DMS53 (cell line): ENCODE measurements at regions not wholly inside any gene's neighbourhood (a gene's known extent, or its start where the extent isn't known, plus 50 kb on each side); places are given as distances from the start of the nearest gene placed in this dataset.
A peak's percentile ranks its signal among the peaks of the same experiment; 100 is the strongest.

Experiments used
- DNase-seq: peaks from one replicate; lab custom pipeline; 2025; lab: John Stamatoyannopoulos, UW

DNA sequence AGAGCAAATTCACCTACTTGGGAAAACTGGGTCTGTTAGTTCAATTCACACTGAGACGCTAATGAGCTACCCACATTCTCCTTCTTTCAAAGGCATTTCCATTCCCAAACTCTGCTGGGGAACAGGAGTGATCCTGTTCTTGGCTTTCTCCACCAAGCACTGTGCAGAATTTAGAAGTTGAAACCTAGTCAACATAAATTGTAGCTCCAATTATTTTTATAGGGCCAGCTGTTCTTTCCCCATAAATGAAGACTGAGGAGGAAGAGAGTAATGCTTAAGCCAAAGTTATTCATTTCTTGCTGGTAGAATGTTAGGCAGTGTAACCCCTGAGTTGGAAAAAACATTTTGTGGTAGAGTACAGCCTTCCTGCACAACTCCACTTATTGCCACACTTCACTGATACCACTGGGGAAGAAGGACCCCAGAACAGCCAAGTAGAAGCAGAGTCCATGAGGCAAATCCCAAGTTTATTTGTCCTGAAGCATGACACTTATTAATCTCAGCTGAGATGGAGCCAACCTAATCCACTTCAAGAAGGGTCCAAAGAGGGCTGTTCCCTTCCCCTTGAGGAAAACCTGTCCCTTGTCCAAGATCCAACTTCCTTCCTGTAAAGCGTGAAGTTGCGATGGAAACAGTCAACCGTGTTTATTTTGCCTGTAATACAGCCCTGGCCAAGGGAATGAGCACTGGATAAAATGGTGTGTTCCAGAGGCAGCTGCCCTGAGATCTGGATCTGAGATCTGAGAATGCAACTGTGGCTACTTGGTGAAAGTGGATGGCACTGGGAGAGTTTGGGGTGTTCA, 151.8 kb downstream of the TBX5 start:
- DNase-seq: no peak

GRCh38 chr12:114248527-114248926, 157.4 kb downstream of the TBX5 start:
- DNase-seq: no peak

DNA sequence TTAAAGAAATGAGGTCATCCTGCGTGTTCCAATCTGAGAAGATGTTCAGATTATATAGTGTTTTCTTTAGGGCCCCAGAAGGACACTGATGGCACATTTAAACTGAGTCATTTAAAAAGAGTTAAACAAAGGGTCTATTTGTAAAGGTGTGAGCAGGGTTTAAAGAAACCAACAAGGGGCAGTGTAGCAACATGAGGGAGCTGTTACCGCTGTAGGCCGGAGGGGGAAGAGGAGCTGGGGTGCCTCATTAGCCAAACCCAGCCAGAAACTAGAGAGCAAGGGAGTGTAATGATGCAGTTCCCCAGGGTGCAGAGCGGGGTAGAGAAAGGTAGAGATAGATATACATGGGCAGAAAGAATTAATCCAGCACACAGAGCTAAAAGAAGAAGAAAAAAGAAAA, 160.4 kb downstream of the TBX5 start:
- DNase-seq: no peak

DNA sequence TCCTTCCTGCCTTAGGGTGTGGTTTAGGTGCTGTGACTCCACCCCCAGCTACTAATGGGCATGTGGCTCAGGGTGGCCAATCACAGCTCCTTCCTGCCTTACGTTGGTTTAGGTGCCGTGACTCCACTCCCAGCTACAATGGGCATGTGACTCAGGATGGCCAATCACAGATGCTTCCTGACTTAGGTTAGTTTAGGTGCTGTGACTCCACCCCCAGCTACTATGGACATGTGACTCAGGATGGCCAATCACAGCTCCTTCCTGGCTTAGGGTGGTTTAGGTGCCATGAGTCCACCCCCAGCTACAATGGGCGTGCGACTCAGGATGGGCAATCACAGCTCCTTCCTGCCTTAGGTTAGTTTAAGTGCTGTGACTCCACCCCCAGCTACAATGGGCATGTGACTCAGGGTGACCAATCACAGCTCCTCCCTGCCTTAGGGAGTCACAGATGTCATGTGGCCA, 163.9 kb downstream of the TBX5 start:
- no peak for DNase-seq

GRCh38 chr12:114240288-114240687, 165.7 kb downstream of the TBX5 start:
- DNase-seq: no peak

DNA sequence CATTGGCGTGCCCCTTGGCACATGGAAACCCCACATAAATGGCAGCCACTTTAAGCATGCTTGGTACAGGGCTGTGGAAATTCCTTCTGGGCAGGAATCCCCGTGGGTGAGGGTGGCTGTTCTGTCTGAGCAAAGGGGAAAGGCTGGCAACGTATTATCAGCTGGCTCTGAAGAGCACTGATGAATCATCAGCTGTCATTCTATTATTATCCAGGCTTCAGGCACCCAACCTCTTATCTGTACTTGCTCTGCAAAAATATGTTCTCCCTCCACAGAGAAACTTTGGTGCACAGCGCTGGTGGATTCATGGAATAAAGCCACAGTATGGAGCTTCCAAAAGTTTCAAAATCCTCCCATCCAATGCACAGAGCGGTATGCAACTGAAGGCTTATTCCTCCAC, 167.1 kb downstream of the TBX5 start:
- no peak for DNase-seq

DNA sequence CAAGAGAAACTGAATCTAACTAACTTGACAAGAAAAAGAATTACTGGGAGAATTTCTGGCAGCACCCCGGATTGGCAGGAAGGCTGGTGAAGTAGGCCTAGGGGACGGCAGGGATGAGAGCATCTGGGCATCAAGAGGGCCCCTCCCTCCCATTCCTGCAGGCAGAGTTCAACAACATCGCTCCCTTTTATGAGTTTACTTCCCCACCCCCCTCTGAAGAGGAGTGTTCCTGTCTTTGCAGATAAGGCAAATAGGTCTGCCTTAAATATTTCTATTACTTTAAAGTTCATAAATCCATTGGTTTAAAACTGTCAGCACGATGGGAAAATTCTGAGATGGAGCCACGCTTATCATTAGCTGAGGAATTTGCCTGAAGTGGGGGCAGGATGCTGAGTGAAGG, 168.7 kb downstream of the TBX5 start:
- DNase-seq: no peak

GRCh38 chr12:114232187-114232586, 173.8 kb downstream of the TBX5 start:
- DNase-seq: no peak

DNA sequence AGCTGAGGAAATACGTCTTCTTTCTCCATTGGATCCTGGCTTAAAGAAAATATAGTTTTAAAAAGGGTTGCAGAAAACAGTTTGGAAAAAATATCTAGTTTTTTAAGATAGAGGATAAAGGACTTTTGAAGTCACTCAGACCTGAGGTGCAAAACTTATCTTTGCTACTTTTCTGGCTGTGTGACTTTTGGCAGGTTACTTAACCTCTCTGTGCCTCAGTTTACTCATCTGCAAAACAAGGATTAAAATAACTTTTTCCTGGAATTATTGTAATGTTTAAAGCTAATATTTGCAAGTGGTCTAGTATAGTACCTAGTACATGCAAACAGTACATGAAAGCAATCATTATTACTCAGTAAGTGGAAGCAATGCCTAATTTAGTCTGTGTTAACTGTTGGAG, 176.8 kb downstream of the TBX5 start:
- no peak for DNase-seq

- no peak for DNase-seq
These were observed 179.6 kb downstream of the TBX5 start for GRCh38 chr12:114226241-114226928.

- DNase-seq: no peak
These were observed 183.8 kb downstream of the TBX5 start for GRCh38 chr12:114221957-114222630.

- no peak for DNase-seq
These were observed 184.7 kb downstream of the TBX5 start for GRCh38 chr12:114221136-114221833.

DNA sequence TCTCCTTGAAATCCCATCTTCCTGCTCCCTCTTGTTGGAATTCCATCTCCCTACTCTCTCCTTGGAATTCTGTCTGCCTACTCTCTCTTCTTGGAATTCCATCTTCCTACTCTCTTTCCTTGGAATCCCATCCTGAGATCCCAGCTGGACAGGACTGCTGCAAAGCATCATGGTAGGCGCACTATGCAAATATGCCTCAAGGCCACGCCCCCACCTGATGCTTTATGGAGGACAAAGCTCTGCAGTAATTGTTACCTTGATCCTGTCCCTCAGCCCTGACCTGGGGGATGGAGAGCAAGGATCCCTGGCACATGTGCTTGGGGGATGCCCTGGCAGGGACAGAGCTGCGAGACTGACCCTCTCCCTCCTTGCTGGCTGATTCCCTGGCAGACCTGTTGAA, 185.6 kb downstream of the TBX5 start:
- no peak for DNase-seq

- no peak for DNase-seq
These were observed 187.8 kb downstream of the TBX5 start for GRCh38 chr12:114218136-114218535.

DNA sequence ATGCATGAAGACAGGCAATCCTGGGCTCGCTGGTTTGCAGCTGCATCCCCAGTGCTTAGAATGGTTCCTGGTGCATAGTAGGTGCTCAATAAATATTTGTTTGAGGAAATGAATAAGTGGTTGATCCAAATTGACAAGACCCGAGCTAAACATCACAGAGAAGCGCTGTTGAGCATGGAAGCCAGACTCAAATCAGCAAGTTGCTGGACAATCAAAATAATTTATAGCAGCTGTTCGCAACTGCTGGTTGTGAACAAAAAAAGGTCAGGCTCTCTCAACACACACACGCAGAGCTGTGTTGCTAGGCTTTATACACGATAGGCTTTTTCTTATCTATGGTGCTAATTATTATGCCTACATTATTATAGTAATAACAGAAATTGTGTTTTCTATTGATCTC, 190.2 kb downstream of the TBX5 start:
- DNase-seq: no peak

- peak; percentile 32 for DNase-seq
These were observed 192.8 kb downstream of the TBX5 start for GRCh38 chr12:114213055-114213581.

GRCh38 chr12:114209861-114210260, 196.1 kb downstream of the TBX5 start:
- no peak for DNase-seq

DNA sequence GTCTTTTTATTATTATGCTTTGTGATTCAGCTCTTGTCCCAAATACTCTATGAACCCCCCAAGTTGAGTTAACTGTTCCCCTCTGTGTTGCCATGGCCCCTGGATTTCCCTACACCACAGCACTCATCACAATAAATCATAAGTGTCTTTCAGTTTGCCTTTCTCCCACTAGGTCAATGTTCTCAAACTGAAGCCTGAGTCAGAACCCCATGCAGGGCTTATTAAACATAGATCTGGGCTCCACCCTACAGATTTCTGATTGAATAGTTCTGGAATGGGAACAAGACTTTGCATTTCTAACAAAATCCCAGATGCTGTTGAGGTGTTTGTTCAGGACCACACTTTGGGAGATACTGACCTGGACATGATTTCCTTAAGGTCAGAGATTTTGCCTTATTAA, 199.4 kb downstream of the TBX5 start:
- DNase-seq: no peak

DNA sequence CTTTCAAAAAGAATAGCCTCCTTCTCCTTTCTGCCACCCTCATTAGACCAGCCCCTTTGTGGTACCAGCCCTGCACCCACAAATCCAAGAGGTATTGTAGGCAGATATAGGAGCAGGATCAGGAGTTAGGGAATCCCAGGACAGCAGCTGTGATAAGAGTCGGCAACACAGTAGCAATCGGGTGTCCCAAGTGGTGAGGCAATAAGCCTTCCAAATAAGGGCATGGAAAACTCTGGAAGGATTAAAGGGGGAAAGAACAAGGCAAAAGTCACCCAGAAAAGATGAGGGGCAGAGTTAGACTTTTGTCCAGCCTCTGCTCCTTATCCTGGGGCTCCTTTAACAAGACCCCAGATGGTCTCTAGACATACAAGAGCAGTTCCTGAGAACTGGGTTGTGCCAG, 204.2 kb downstream of the TBX5 start:
- DNase-seq: no peak

- DNase-seq: no peak
These were observed 211.0 kb downstream of the TBX5 start for GRCh38 chr12:114194956-114195355.

GRCh38 chr12:114194066-114194465, 211.9 kb downstream of the TBX5 start:
- DNase-seq: no peak

DNA sequence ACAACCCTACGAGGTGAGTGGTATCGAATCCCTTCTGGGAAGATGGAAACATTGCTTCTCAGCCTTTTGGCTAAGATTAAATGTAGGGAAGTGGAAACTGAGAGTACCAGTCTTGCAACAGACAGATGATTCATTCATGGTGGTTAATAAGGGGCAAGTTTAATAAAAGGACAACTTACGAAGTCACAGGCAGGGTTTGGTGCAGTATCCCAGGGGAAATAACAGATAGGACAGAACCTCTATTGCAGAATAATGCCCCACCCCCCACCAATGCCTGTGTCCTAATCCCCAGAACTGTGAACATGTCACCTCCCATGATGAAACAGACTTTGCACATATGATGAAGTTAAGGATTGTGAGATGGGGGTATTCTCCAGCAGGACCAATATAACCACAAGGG, 212.5 kb downstream of the TBX5 start:
- no peak for DNase-seq
